ENCODE measurements at regions not wholly inside any gene's neighbourhood (a gene's known extent, or its start where the extent isn't known, plus 50 kb on each side); places are given as distances from the start of the nearest gene placed in this dataset.

DNA sequence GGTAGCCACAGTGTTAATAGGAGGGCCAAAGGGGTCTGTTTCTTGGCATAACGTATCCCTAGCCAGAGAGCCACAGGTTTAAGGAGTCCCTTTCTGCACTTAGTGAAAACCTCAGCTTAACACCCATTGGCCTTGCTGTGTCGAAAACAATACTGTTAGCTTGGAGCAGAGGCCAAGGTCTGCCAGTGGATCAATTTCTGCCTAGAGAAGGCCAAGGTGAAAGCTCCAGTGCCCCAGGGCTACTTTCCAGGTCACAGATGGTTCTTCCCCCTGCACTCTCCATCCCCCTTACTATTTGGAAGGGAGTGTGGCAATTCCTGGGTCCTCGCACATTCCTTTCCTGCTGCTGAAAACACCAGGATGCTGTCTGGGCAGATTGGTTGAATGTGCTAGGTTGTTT lies 74.8 kb upstream of the TNP1 start:
- POLR2A ChIA-PET: no interaction called here
- Histone ChIP-seq H3K79me2 (ENCODE audit: control insufficient read depth, insufficient read depth, low read length) (no peaks in the 10 kb centered on the region), H3K4me3 (no peak overlapping the region), H3K36me3 (ENCODE audit: control insufficient read depth in 2 of 2, insufficient read depth in 2 of 2, low read length in 1 of 2) (no peaks in the 10 kb centered on the region), H3K9ac (ENCODE audit: control insufficient read depth, insufficient read depth, low read length) (no peak overlapping the region), H3K27me3 (replicated peaks in 1 of 2; ENCODE audit: control insufficient read depth in 2 of 2, insufficient read depth in 2 of 2, low read length in 1 of 2) (no peaks in the 10 kb centered on the region), H3K4me1 (ENCODE audit: control insufficient read depth, insufficient read depth, low read length) (no peaks in the 10 kb centered on the region), H3K4me2 (ENCODE audit: control insufficient read depth, insufficient read depth) (no peak overlapping the region), H4K20me1 (ENCODE audit: control insufficient read depth, insufficient read depth) (no peaks in the 10 kb centered on the region), H3K9me3 (replicated peaks; ENCODE audit: control insufficient read depth, insufficient read depth, low read length) (no peaks in the 10 kb centered on the region; the same call in 2 of the 3 replicates), H2AFZ (ENCODE audit: control insufficient read depth, low read depth, low read length) (no peak overlapping the region), H3K27ac (ENCODE audit: control insufficient read depth, insufficient read depth) (no peak overlapping the region)
- intact Hi-C loops (cut with micrococcal nuclease; ENCODE audit: unreplicated experiment): no loop called here
- BruUV-seq (replicated peaks): no TSS peak
- RAD21 ChIA-PET (ENCODE audit: unreplicated experiment): no interaction called here
- 0% methylated on average over 3 of the region's 3 CpGs for WGBS (ENCODE audit: insufficient coverage, insufficient replicate concordance, low lambda C conversion rate, missing lambda C conversion rate)
- CTCF ChIA-PET: no interaction called here
- no peak for DNase-seq (ENCODE audit: low read depth, low spot score)
- TF ChIP-seq RB1 (IDR thresholded peaks at IDR 0.05; ENCODE audit: borderline replicate concordance): no peak
- TF ChIP-seq REST (IDR thresholded peaks at IDR 0.05; ENCODE audit: low read depth, low read length): no peak
- TF ChIP-seq CEBPZ (IDR thresholded peaks at IDR 0.05; ENCODE audit: low read depth, low read length): no peak
- TF ChIP-seq PAX5 (IDR thresholded peaks at IDR 0.05; ENCODE audit: borderline replicate concordance, low read depth, low read length): no peak
- TF ChIP-seq RCOR1 (conservative IDR thresholded peaks at IDR 0.05; ENCODE audit: low read depth, low read length): no peak
- TF ChIP-seq JUNB (IDR thresholded peaks at IDR 0.05): no peak
- TF ChIP-seq CREB1 (IDR thresholded peaks at IDR 0.05; ENCODE audit: low read depth): no peak
- no peak for ATAC-seq
- SMC1A ChIA-PET (ENCODE audit: uncharacterized antibody, unreplicated experiment): no interaction called here
- in situ Hi-C loops (cut with MboI): no loop called here
- no peak for FAIRE-seq

All from GM12878 (cell line).